ENCODE measurements at regions not wholly inside any gene's neighbourhood (a gene's known extent, or its start where the extent isn't known, plus 50 kb on each side); places are given as distances from the start of the nearest gene placed in this dataset.
"Not testable (repeated sequence)": the region's sequence is repeated elsewhere in the genome, so short reads cannot be mapped to it uniquely, and the experiment has no call there.

DNA sequence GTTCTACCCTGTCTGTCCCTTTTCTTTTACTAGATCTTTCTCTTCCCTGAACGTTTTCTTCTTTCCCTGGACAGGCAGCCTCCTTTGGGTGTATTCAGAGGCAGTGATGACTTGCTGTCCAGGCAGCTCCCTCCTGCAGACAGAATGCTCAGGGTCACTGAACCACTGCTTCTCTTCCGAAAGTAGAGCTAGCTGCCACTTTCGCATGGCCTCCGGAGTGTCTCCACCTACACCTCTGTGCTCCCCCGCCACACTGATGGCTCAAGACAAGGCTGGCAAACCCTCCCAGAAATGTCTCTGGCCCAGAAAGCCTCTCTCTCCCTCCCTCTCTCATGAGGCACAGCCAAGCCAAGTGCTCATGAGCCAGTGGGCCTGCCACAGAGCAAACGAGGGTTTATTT, 207.8 kb downstream of the CDRT15L2 start:
- intact Hi-C loops (cut with micrococcal nuclease; ENCODE audit: unreplicated experiment) = no loop called here
- no TSS peak for BruUV-seq (replicated peaks)
- H3K9me3 ChIP-seq (ENCODE audit: insufficient read depth, low read depth) = no peaks in the 10 kb centered on the region
- H3K4me1 ChIP-seq (replicated peaks; ENCODE audit: insufficient read depth) = no peaks in the 10 kb centered on the region
- no peak overlapping the region for H3K4me3 ChIP-seq
- no peaks in the 10 kb centered on the region for H4K20me1 ChIP-seq (ENCODE audit: insufficient read depth)
- H3K9me2 ChIP-seq (ENCODE audit: insufficient read depth) = no peaks in the 10 kb centered on the region
- POLR2A ChIA-PET (ENCODE audit: unreplicated experiment) = no interaction called here
- H3K36me3 ChIP-seq (ENCODE audit: low read depth) = no peaks in the 10 kb centered on the region
- no peak overlapping the region for H2AFZ ChIP-seq
- no peaks in the 10 kb centered on the region for H3K27me3 ChIP-seq (ENCODE audit: insufficient read depth, low read depth)
- H3K79me2 ChIP-seq (ENCODE audit: low read depth) = no peaks in the 10 kb centered on the region
- no peaks in the 10 kb centered on the region for H3F3A ChIP-seq (ENCODE audit: insufficient read depth, low read depth)
- no peak overlapping the region for H3K4me2 ChIP-seq
- DNase-seq = no peak
- no peak for TF ChIP-seq CTCF (conservative IDR thresholded peaks at IDR 0.05)
- TF ChIP-seq EZH2 (IDR thresholded peaks at IDR 0.05; ENCODE audit: low read depth) = no peak
- CTCF ChIA-PET = no interaction called here
- H3K27ac ChIP-seq = no peak overlapping the region

DNA sequence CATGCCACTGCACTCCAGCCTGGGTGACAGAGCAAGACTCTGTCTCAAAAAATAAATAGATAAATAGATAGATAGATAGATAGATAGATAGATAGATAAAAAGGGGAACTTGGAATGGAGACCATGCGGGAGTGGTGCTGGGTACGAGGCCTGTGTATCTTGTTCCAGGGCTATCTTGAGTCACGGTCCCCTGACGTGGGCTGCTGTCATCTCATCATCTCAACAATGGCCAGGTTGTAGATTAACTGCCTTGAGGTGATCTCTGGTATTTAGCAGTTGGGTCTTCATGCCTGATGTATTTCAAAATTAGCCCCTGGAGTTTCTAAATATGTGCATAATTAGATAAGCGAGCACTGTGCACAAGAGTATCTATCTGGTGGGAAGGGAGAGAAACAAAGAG, 212.1 kb downstream of the CDRT15L2 start:
- POLR2A ChIA-PET (ENCODE audit: unreplicated experiment) = interaction anchor here (0.6 kb wide), 1 partner anchor 51 kb away, joined by 3 read pairs; no protein-coding TSS in a partner anchor
- no peaks in the 10 kb centered on the region for H3K27me3 ChIP-seq (ENCODE audit: insufficient read depth, low read depth)
- no peaks in the 10 kb centered on the region for H3K9me3 ChIP-seq (ENCODE audit: insufficient read depth, low read depth)
- no peaks in the 10 kb centered on the region for H4K20me1 ChIP-seq (ENCODE audit: insufficient read depth)
- TF ChIP-seq EZH2 (IDR thresholded peaks at IDR 0.05; ENCODE audit: low read depth) = no peak
- no peak for TF ChIP-seq CTCF (conservative IDR thresholded peaks at IDR 0.05)
- H3K9me2 ChIP-seq (ENCODE audit: insufficient read depth) = no peaks in the 10 kb centered on the region
- BruUV-seq (replicated peaks) = no TSS peak
- no peak overlapping the region for H3K4me3 ChIP-seq
- no peak overlapping the region for H3K4me2 ChIP-seq
- H3K36me3 ChIP-seq (ENCODE audit: low read depth) = no peaks in the 10 kb centered on the region
- H3F3A ChIP-seq (ENCODE audit: insufficient read depth, low read depth) = no peaks in the 10 kb centered on the region
- intact Hi-C loops (cut with micrococcal nuclease; ENCODE audit: unreplicated experiment) = no loop called here
- no peaks in the 10 kb centered on the region for H3K79me2 ChIP-seq (ENCODE audit: low read depth)
- H2AFZ ChIP-seq = no peak overlapping the region
- CTCF ChIA-PET = no interaction called here
- no peaks in the 10 kb centered on the region for H3K4me1 ChIP-seq (replicated peaks; ENCODE audit: insufficient read depth)
- H3K27ac ChIP-seq = no peak overlapping the region
- DNase-seq = no peak

DNA sequence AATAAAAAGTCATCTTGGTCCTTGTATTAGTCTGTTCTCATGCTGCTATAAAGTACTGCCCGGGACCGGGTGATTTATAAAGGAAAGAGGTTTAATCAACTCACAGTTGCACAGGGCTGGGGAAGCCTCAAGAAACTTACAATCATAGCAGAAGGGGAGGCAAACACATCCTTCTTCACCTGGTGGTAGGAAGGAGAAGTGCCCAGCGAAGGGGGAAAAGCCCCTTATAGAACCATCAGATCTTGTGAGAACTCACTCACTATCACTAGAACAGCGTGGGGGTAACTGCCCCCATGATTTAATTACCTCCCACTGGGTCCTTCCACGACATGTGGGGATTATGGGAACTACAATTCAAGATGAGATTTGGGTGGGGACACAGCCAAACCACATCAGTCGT, 215.0 kb downstream of the CDRT15L2 start:
- CTCF ChIA-PET; intact Hi-C loops (cut with micrococcal nuclease; ENCODE audit: unreplicated experiment); BruUV-seq (replicated peaks); H2AFZ ChIP-seq; H3K36me3 ChIP-seq (ENCODE audit: low read depth); H3K4me3 ChIP-seq; H3K4me1 ChIP-seq (replicated peaks; ENCODE audit: insufficient read depth); H3K79me2 ChIP-seq (ENCODE audit: low read depth); H3K27me3 ChIP-seq (ENCODE audit: insufficient read depth, low read depth); H3K9me3 ChIP-seq (ENCODE audit: insufficient read depth, low read depth); DNase-seq; H3F3A ChIP-seq (ENCODE audit: insufficient read depth, low read depth); POLR2A ChIA-PET (ENCODE audit: unreplicated experiment); H4K20me1 ChIP-seq (ENCODE audit: insufficient read depth); H3K9me2 ChIP-seq (ENCODE audit: insufficient read depth); H3K4me2 ChIP-seq; H3K27ac ChIP-seq: not testable (repeated sequence)

DNA sequence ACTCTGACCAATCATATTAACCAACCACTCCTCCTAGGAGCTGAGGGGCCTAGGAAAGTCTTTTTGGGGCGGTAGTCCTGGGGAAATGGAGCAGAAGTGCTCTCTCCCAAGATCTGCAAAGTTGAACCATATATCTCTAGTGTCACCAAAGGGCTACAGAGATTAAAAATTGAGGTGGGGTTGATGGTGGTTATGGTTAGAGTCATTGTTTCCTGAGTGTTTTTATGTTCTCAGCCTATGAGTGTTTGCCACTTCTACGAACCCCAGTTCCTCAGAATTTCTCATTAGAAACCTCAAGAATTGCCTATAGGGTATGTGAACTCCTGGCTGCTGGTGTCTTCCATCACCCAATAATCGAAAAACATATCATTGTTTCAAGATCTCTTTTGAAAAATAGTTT, 217.8 kb downstream of the CDRT15L2 start:
- Histone ChIP-seq H3K9me3 (ENCODE audit: insufficient read depth, low read depth) (no peaks in the 10 kb centered on the region), H4K20me1 (ENCODE audit: insufficient read depth) (no peaks in the 10 kb centered on the region), H3K4me1 (replicated peaks; ENCODE audit: insufficient read depth) (peaks cover 5% of the 10 kb centered on the region; the same call in 1 of the 2 replicates), H3F3A (ENCODE audit: insufficient read depth, low read depth) (no peaks in the 10 kb centered on the region), H2AFZ (no peak overlapping the region), H3K36me3 (ENCODE audit: low read depth) (no peaks in the 10 kb centered on the region), H3K4me3 (no peak overlapping the region), H3K9me2 (ENCODE audit: insufficient read depth) (no peaks in the 10 kb centered on the region), H3K27ac (no peak overlapping the region), H3K4me2 (no peak overlapping the region), H3K79me2 (ENCODE audit: low read depth) (no peaks in the 10 kb centered on the region), H3K27me3 (ENCODE audit: insufficient read depth, low read depth) (no peaks in the 10 kb centered on the region)
- ChIA-PET POLR2A (ENCODE audit: unreplicated experiment) (interaction anchor here (0.6 kb wide), 1 partner anchor 16 kb away, joined by 9 read pairs; no protein-coding TSS in a partner anchor), CTCF (no interaction called here)
- TF ChIP-seq CTCF (conservative IDR thresholded peaks at IDR 0.05) (no peak), EZH2 (IDR thresholded peaks at IDR 0.05; ENCODE audit: low read depth) (no peak)
- no TSS peak for BruUV-seq (replicated peaks)
- intact Hi-C loops (cut with micrococcal nuclease; ENCODE audit: unreplicated experiment) = no loop called here
- DNase-seq = no peak
